B cell (primary cell): ENCODE measurements at regions not wholly inside any gene's neighbourhood (a gene's known extent, or its start where the extent isn't known, plus 50 kb on each side); places are given as distances from the start of the nearest gene placed in this dataset.

ENCODE experiments used
- ATAC-seq: fragments of 200-7000 bp; cut with Tn5 transposase; one replicate; pipeline ENCODE4 v1.10.0; 2021; ENCODE audit warnings: low read depth, mild to moderate bottlenecking, moderate number of reproducible peaks, moderate library complexity
- CTCF ChIA-PET: fragments of 350-600 bp; sonication (Branson Sonifier 250); formaldehyde crosslinking; loops from one replicate; lab custom pipeline; 2021; ENCODE audit warnings: antibody characterized with exemption, inconsistent platforms; lab: Charles Lee
- POLR2A ChIA-PET: fragments of 350-600 bp; sonication (Branson Sonifier 250); formaldehyde crosslinking; loops from one replicate; lab custom pipeline; 2021; ENCODE audit warnings: antibody characterized with exemption; lab: Charles Lee
- DNase-seq: peaks from one replicate; pipeline ENCODE4 v3.0.0; 2013
- H2AFZ ChIP-seq: 2 replicates; pipeline ENCODE4 v1.6.1; 2012; ENCODE audit warnings: mild to moderate bottlenecking, low read depth, low read length; ENCODE audit not compliant: insufficient read depth, poor library complexity, severe bottlenecking
- H3K27ac ChIP-seq, 2 donors: 1 replicate in 1 of 2; 2 replicates in 1 of 2; pipeline ENCODE4 v1.5.1; 2012 to 2013; ENCODE audit warnings: low read length in 2 of 2, mild to moderate bottlenecking in 2 of 2, moderate library complexity in 1 of 2
- H3K27me3 ChIP-seq, 4 experiments: fragments of 200-600 bp in 1 of 4; sonication (generic) in 1 of 4; replicated peaks in 1 of 4; 1 replicate in 2 of 4; 2 replicates in 2 of 4; pipeline versions ENCODE4 v1.6.1 to v1.7.0; 2013 to 2016; ENCODE audit warnings: low read length in 3 of 4, mild to moderate bottlenecking in 2 of 4, mixed read lengths in 1 of 4, moderate library complexity in 1 of 4; ENCODE audit not compliant: insufficient read depth in 4 of 4, control insufficient read depth in 3 of 4; ENCODE audit errors: control extremely low read depth in 1 of 4
- H3K36me3 ChIP-seq, 2 experiments: replicated peaks in 1 of 2; 1 replicate in 1 of 2; 2 replicates in 1 of 2; pipeline versions ENCODE4 v1.6.1 to v1.7.1; 2013; ENCODE audit warnings: low read length in 1 of 2; ENCODE audit not compliant: insufficient read depth in 2 of 2, control insufficient read depth in 1 of 2; ENCODE audit errors: control extremely low read depth in 1 of 2, extremely low read depth in 1 of 2
- H3K4me1 ChIP-seq, 2 donors: fragments of 200-600 bp in 1 of 2; sonication (generic) in 1 of 2; 1 replicate in 1 of 2; 2 replicates in 1 of 2; pipeline versions ENCODE4 v1.5.1 to v1.6.1; 2013 to 2017; ENCODE audit warnings: low read length in 2 of 2; ENCODE audit not compliant: control insufficient read depth in 2 of 2, insufficient read depth in 2 of 2
- H3K4me2 ChIP-seq: replicated peaks from 2 replicates; pipeline ENCODE3; 2012; ENCODE audit warnings: mild to moderate bottlenecking, low read depth, low read length; ENCODE audit not compliant: poor library complexity, severe bottlenecking
- H3K4me3 ChIP-seq, 5 experiments: fragments of 200-600 bp in 1 of 5; sonication (generic) in 1 of 5; 1 replicate in 3 of 5; 2 replicates in 2 of 5; pipeline versions ENCODE4 v1.5.1 to v1.7.0; 2011 to 2016; ENCODE audit warnings: low read length in 4 of 5, mild to moderate bottlenecking in 4 of 5, low read depth in 2 of 5, control low read depth in 1 of 5, moderate library complexity in 1 of 5; ENCODE audit not compliant: insufficient read depth in 1 of 5; ENCODE audit errors: control extremely low read depth in 1 of 5, extremely low read depth in 1 of 5
- H3K79me2 ChIP-seq: fragments of 200-600 bp; sonication (generic); one replicate; pipeline ENCODE4 v1.6.0; 2016; ENCODE audit warnings: low read length; ENCODE audit not compliant: control insufficient read depth, insufficient read depth
- H3K9ac ChIP-seq: fragments of 200-600 bp; sonication (generic); 2 replicates; pipeline ENCODE4 v1.6.1; 2017; ENCODE audit warnings: mild to moderate bottlenecking, low read length, moderate library complexity
- H3K9me3 ChIP-seq, 3 donors: one replicate each; pipeline versions ENCODE4 v1.6.1 to v1.7.1; 2013; ENCODE audit warnings: low read length in 2 of 3; ENCODE audit not compliant: control insufficient read depth in 2 of 3, insufficient read depth in 1 of 3; ENCODE audit errors: control extremely low read depth in 1 of 3
- H4K20me1 ChIP-seq: 2 replicates; pipeline ENCODE4 v1.6.0; 2012; ENCODE audit warnings: mild to moderate bottlenecking, low read length; ENCODE audit not compliant: insufficient read depth, control insufficient read depth, poor library complexity, severe bottlenecking
- H3K27ac Mint-ChIP-seq: one replicate; pipeline ENCODE4 v1.8.0; 2021; ENCODE audit warnings: mixed read lengths
- H3K27me3 Mint-ChIP-seq: one replicate; pipeline ENCODE4 v1.8.0; 2021; ENCODE audit warnings: mixed read lengths
- H3K4me1 Mint-ChIP-seq: one replicate; pipeline ENCODE4 v1.8.0; 2021; ENCODE audit warnings: mixed read lengths
- H3K4me3 Mint-ChIP-seq: one replicate; pipeline ENCODE4 v1.8.0; 2021; ENCODE audit warnings: mixed read lengths
- H3K9me3 Mint-ChIP-seq: one replicate; pipeline ENCODE4 v1.8.0; 2022; ENCODE audit warnings: mixed read lengths; ENCODE audit not compliant: insufficient read depth
- EZH2 ChIP-seq: IDR thresholded peaks from 2 replicates; pipeline ENCODE4 v1.6.1; 2012; ENCODE audit warnings: borderline replicate concordance, low read depth, mild to moderate bottlenecking, moderate library complexity, low read length; ENCODE audit not compliant: insufficient read depth, poor library complexity, severe bottlenecking
- WGBS: methylation state at CpG from one replicate; pipeline ENCODE4 v1.1.5; 2013; ENCODE audit warnings: missing lambda C conversion rate; ENCODE audit not compliant: insufficient coverage; 5-methylcytosine and 5-hydroxymethylcytosine counted together
- intact Hi-C: fragments of 100-400 bp; cut with micrococcal nuclease; formaldehyde crosslinking; loops from one replicate; pipeline ENCODE4 v1.10.0; 2022
- TF ChIP-seq, protein P1 (sequence below): fragments of 200-600 bp; IDR thresholded peaks from one replicate; pipeline ENCODE4 v1.8.0; 2022; ENCODE audit warnings: antibody characterized with exemption, mild to moderate bottlenecking

DNA sequence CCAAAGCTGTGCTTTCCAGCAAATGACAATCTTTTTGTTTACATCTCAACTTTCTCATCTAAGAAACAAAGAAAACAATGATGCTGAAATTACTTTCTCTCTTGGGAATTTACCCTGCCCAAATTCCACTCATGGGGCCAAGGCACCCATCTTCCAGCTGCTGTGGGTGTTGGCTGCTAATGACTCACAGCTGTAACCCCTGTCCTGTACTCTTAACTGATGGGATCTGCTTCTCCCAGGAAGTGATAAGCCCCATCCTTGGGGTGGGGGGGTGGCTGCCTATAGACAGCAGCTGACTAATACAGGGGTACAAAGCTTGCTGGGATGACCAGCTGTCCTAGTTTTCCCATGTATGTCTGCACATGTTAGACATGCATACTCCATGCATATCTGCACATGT, 938.6 kb downstream of the C6orf118 start:
- no peaks in the 10 kb centered on the region for H3K36me3 ChIP-seq
- Mint-ChIP-seq H3K27me3 (no peaks in the 10 kb centered on the region), H3K27ac (no peak overlapping the region), H3K4me1 (no peaks in the 10 kb centered on the region), H3K9me3 (no peaks in the 10 kb centered on the region), H3K4me3 (no peak overlapping the region)
- TF ChIP-seq, protein P1, sequence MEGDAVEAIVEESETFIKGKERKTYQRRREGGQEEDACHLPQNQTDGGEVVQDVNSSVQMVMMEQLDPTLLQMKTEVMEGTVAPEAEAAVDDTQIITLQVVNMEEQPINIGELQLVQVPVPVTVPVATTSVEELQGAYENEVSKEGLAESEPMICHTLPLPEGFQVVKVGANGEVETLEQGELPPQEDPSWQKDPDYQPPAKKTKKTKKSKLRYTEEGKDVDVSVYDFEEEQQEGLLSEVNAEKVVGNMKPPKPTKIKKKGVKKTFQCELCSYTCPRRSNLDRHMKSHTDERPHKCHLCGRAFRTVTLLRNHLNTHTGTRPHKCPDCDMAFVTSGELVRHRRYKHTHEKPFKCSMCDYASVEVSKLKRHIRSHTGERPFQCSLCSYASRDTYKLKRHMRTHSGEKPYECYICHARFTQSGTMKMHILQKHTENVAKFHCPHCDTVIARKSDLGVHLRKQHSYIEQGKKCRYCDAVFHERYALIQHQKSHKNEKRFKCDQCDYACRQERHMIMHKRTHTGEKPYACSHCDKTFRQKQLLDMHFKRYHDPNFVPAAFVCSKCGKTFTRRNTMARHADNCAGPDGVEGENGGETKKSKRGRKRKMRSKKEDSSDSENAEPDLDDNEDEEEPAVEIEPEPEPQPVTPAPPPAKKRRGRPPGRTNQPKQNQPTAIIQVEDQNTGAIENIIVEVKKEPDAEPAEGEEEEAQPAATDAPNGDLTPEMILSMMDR: no peak
- TF ChIP-seq EZH2: no peak
- intact Hi-C loops: no loop called here
- no peaks in the 10 kb centered on the region for H3K4me1 ChIP-seq
- H3K9me3 ChIP-seq: peaks cover 0 to 5% (median 0%) of the 10 kb centered on the region in 3 donors
- no peak overlapping the region for H3K4me2 ChIP-seq
- no peaks in the 10 kb centered on the region for H3K79me2 ChIP-seq
- ChIA-PET CTCF (no interaction called here), POLR2A (no interaction called here)
- no peak overlapping the region for H3K4me3 ChIP-seq
- no peak for DNase-seq
- no peak overlapping the region for H3K27ac ChIP-seq
- H3K27me3 ChIP-seq: no peaks in the 10 kb centered on the region
- no peak overlapping the region for H2AFZ ChIP-seq
- no peaks in the 10 kb centered on the region for H4K20me1 ChIP-seq
- no peak for ATAC-seq
- no peak overlapping the region for H3K9ac ChIP-seq

GRCh38 chr6:164359441-164359840, 944.9 kb downstream of the QKI start:
- WGBS: no CpG with 5 or more reads among the region's 2 CpGs
- CTCF ChIA-PET: no interaction called here

More at GRCh38 chr6:164359441-164359840, 944.9 kb downstream of the QKI start:
- H4K20me1 ChIP-seq: no peaks in the 10 kb centered on the region
- no peak overlapping the region for H3K4me2 ChIP-seq
- no peaks in the 10 kb centered on the region for H3K4me1 ChIP-seq
- Mint-ChIP-seq H3K4me3 (no peak overlapping the region), H3K27ac (no peak overlapping the region), H3K9me3 (peaks cover 5% of the 10 kb centered on the region), H3K27me3 (no peaks in the 10 kb centered on the region), H3K4me1 (no peaks in the 10 kb centered on the region)
- peaks cover 0 to 8% (median 3%) of the 10 kb centered on the region in 3 donors for H3K9me3 ChIP-seq
- intact Hi-C loops: no loop called here
- no peak overlapping the region for H3K9ac ChIP-seq
- TF ChIP-seq, protein P1: no peak
- TF ChIP-seq EZH2: no peak
- H3K4me3 ChIP-seq: no peak overlapping the region
- no peaks in the 10 kb centered on the region for H3K27me3 ChIP-seq
- no peak overlapping the region for H3K27ac ChIP-seq
- POLR2A ChIA-PET: no interaction called here
- ATAC-seq (no peak), DNase-seq (no peak)
- no peaks in the 10 kb centered on the region for H3K36me3 ChIP-seq
- H3K79me2 ChIP-seq: no peaks in the 10 kb centered on the region
- H2AFZ ChIP-seq: no peak overlapping the region
